Left forelimb (tissue), 1 donor: ENCODE measurements at regions not wholly inside any gene's neighbourhood (a gene's known extent, or its start where the extent isn't known, plus 50 kb on each side); places are given as distances from the start of the nearest gene placed in this dataset.

Experiments used
- DNase-seq: peaks from one replicate; pipeline ENCODE4 v3.0.0-alpha.2; 2018; ENCODE audit warnings: low spot score

DNA sequence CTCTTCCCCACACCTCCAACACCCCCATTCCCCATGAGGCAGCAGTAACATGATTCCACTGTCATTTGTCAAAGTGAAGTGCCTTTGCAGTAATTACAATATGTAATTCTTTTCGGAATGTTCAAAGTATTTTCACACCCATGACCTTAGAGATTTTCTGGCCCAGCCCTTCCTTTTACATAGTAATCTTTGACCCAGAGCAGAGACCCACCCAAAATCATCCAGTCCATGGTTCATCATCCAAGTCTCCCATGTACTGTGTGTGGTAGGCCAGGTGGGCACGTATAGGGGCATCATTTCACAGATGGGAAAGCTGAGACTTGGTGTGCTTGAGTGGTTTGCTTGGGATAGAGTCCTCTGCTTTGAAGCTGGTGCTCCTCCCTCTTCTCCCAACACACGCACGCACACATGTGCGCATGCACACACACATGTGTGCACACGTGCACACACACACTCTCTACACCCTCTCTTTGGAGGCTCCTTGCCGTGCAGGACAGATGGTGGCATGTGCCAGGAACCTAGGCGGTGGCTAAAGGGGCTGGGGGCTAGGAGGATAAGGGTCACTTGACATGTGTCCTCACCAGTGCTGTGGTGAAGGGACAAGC is 284.7 kb upstream of the ROPN1 start:
- no peak for DNase-seq

DNA sequence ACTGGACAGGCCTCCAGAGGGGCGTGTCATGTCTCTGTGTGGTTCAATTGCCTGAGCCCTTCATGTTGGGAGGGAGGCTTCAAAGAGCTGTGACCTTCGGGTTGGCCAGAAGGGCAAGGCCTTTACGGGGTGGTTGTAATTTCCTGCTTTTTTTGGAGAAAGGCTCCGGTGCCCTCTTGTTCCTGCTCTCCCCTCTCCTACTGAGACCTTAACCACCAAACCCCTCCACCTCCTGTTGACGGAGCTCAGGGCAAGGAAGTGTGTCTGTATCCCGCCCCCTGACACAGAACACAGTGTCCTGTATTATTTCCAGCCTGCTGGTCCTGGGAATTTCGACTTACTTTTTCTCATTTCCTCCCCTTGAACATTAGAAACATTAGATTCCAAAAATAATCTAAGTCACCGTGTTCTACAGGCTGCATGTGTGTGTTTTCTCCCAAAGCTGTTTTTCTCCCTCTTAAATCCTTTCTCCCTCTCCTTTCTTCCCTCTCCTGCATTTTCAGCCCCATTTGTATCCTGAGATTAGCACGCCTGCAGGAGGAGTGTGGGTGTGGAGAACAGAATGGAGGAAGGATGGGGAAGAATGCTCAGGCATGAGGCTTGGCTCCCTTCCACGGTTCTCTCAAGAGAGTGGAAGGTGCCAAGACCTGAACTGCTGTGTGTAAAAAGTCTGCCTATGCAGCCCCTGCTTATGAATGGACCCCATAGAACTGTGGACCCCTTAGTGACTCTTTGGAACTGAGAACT is 285.4 kb upstream of the ROPN1 start:
- no peak for DNase-seq

DNA sequence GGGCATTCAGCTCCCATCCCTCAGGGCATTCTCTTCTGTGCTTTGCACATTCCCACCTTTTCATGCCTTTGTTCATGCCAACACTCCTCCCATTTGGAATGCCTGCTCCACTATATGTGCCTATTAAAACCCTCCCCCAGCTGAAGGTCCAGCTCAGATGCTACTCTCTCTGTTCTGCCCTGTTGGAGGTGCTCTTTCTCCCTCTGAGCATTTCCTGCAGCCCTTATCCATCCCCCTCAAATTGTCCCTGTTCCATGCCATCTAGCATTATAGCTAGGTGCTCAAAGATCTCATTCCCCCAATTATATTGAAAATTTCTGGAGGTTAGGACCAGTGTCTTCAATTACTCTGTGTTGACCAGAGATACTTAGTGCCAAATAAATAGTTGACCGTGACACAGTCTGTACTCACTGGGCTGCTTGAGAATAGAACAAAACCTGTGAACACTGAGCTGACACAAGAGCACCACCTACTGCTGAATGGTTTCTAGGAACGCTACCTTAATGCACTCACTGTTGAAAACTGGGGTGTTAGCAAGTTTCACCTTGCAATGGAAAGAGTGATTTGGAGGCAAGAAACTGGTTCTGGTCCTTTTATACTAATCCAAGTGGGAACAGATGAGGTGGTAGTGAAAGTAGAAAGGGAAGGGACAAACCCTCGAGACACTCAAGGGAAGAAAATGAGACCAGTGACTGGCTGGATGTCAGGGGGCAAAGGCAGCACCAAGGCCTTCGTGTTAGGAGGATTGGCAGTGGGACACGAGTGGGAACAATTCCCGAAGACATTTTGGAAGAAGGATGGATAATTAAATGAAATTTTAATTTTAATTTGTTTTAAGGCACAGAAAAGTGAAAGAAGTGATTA is 289.8 kb upstream of the ROPN1 start:
- DNase-seq = no peak

DNA sequence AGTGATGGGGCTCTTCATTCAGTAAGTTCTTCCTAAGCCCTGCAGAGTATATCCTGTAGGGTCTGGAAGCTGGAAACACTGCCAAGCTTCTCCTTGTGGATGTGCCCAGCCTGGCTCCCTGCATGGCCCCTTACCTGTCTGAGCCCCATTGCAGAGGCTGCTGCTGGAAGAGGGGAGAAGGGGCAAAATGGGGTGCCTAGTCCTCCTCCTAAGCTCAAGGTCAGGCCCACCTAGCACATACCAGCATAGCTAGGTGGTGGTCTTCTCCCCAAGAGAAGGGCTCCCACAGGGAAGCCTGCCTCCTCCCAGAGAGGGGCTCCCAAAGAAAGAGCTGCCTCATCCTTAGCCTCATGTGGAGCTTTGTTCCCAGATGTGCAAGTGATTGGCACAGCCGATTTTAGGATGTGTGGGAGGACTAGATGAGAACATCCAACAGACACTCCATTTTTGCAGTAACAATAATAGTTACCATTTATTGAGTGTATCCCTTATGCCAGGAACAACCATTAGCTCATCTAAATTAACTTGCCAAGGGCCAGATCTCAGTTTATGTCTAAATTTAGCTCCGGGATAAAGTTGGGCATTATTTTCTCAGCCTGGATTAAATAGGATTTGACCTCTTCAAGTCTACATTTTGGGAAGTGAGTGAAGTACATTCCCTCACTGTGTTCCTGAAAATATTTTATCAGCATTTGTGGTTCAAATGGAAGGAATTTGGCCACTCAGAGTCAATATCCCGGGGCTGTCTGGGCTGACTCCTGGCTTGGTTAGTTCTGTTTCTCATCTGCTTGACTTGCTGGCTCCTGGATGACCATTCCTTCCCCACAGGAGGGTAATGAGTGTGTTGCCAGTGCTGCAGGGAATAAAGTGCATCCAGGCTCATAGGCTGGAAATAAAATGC is 291.1 kb upstream of the ROPN1 start:
- no peak for DNase-seq

DNA sequence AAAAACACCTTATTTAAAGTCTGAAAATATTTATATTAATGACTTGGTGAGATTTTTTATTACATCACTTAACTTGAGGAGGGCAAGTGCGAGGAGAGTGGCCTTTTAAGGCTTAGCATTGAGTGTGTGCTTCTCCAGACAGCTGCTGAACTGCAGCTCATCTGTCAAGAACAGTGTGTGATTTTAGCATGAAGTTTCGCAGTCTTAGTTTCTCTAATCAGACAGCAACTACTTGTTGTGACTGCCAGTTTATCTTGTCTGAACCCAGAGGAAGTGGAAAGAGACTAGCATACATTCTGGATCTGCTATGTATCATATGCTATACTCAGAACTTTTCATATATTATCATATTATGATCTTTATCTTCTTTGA is 291.7 kb upstream of the ROPN1 start:
- no peak for DNase-seq

DNA sequence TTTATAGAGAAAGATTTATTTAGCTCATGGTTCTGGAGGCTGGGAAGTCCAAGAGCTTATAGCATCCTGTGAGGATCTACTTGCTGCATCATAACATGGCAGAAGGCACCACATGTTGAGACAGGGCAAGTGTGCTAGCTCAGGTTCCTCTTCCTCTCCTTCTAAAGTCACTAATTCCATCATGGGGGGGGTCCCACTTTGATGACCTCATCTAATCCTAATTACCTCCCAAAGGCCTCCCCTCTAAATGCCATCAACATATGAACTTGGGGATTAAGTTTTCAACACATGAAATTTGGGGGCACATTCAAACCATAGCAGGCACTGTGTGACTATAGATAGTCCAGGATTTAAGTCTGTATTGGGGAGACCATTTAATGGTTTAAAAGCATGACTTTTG is 297.1 kb upstream of the ROPN1 start:
- DNase-seq = no peak

DNA sequence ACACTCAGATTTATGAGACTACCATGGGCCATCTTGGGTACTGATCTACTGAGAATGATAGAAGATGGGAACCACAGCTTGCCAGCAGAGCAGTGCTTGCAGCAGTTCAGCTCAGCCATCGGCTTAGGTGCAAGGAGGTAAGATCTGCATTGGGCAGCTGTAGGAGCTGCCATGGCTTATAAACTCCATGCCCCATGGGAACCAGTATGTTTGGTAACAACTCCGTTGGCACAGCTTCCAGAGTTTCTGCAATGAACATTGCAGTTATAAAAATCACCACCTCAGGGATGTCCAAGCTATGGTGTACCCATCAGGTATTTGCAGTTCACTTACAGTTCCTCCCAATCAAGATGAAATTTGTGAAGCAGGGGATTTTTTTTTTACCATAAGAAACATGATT is 299.1 kb upstream of the ROPN1 start:
- no peak for DNase-seq

- no peak for DNase-seq
These were observed 300.4 kb upstream of the ROPN1 start for GRCh38 chr3:124292329-124292728.

DNA sequence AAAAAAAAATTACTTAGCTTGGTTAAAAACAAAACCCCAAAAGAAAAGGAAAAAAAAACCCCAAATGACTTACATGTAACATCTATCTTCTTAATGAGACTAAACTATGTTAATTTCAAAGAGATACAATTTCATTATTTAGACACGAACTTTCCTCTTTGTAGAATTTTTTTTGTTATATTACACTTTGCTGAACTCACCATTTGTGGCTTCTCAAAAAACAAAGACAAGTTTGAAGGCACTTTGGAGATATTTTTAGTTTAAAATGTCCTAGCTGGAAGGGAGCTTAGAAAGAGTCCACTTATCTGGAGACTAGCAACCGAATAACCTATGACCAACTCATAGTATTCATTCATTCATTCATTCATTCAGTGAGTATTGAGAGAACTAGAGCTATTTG is 301.7 kb upstream of the ROPN1 start:
- DNase-seq = no peak

- DNase-seq = no peak
These were observed 303.4 kb upstream of the ROPN1 start for GRCh38 chr3:124295362-124295761.

DNA sequence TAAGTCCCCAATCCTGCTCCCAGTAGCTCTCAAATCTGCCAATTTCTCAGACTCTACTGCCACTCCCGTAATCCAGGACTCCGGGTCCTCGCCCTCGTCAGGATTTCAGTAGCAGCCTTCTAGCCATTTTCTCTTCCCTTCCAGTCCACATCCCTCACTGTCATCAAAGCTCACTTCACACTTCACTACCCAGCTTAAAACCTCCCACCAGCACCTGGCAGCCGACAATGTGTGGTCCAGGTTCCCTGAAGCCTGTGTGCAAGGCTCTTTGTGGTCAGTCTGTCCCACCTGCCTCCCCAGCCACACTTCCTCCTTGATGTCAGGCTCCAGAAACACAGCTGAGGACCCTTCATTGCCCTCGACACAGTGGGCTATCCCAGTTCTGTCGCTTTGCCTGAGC is 304.5 kb upstream of the ROPN1 start:
- no peak for DNase-seq

DNA sequence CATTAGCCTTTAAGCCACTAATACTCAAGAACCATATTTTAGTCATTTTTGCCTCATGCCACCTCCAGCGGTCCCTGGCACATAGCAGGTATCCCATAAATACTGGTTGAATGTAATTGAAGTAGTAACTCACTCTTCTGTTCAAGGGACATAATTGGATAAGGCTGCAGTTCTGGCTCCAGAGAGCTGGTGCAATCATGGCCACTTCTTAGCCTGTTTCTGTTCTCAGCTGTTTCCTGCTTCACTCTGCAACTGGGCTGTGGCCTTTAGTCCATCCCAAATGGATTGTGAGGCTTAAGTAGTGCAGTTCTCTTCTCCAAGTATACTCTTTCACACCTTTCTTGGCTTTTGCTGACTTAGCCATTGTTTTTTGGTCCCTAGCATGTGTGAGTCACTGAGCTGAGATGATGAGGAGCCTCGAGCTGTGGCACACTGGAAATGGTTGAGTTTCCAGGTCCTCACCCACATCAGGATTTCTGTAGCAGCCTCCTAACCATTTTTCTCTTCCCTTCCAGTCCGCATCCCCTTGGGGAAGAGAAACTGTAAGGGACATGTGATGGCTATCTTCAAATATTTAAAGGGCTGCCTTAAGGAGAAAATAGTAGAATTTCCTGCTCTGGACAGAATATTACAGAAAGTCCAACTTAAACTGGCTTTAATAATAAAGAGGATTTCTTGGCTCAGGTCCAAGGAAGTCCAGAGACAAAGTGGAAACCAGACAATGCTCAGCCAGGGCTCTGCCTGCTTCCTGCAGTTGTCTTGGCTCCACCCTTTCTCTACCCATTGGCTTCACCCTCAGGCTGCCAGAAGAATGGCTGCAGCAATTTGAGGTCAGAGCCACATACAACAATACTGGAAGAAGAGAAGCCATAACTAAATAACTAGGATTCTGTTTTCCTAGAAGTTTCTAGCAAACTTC is 305.4 kb upstream of the ROPN1 start:
- DNase-seq = no peak

DNA sequence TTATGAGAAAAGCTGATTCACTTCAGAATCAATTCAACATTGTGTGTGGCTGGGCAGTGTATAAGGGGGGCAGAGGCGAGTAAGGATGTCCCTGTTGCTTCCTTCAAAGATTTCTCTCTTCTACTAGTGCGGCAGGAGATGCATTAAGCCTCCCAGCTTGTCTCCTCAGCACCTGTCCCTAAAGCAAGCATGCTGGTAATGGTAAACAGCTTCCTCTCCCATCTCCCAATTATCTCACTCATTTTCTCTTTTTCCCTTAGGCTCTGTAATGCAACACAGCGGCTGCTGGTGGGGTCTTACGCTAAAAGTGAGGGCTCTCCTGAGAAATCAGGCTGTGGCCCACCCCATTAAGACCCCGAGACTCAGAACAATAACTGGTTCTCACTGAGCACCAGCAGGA is 306.4 kb upstream of the ROPN1 start:
- DNase-seq = no peak

GRCh38 chr3:124298951-124299350 is 307.0 kb upstream of the ROPN1 start:
- DNase-seq = no peak

DNA sequence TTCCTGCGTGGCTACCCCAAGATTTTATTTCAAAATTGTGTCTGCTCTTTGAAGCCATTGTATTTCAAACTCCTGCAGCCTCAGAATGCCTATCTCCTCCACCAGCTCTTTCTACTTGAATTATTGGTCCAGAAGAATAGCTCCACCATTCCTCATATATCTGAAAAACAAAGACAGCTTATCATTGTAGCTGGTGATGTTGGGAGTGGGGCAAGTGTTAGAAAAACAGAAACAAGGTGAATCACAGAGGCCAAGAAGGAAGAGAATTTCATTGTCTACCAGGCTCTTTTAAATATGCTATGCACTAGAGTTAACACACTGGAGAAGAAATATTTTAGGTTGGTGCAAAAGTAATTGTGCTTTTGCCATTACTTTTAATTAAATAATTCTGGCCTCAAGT is 307.9 kb upstream of the ROPN1 start:
- DNase-seq = no peak

DNA sequence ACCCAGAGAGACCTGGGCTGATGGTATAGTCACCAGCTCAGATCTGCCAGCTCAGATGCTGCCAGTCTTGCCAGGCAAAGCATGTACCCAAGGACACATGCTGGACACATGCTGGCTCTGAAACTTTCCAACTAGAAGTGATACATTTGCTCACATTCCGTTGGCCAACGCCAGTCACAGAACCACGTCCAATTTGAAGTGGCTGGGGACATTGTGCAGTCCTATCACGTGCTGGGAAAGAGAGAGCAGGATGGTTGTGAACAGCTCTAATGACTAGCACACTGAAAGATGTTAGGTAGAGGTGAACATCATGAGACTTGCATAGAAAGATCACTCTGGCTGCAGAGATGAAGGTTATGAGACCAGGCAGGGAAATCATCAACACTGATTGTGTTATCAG is 308.5 kb upstream of the ROPN1 start:
- no peak for DNase-seq

- no peak for DNase-seq
These were observed 311.5 kb upstream of the ROPN1 start for GRCh38 chr3:124303305-124303910.

DNA sequence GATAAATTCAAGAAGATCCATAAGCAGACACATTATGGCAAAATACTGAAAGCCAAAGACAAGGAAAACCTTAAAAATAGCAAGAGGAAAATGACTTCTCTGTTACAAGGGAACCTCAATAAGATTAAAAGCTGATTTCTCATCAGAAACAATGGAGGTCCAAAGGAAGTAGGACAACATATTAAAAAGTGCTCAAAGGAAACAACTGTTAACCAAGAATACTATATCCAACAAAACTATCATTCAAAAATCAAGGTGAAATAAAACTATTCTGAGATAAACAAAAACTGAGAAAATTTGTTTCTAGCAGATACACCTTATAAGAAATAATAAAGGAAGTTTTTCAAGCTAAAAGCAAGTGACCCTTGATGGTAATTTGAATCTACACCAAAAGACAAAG is 314.7 kb upstream of the ROPN1 start:
- no peak for DNase-seq

- no peak for DNase-seq
These were observed 321.7 kb upstream of the ROPN1 start for GRCh38 chr3:124313621-124314020.

DNA sequence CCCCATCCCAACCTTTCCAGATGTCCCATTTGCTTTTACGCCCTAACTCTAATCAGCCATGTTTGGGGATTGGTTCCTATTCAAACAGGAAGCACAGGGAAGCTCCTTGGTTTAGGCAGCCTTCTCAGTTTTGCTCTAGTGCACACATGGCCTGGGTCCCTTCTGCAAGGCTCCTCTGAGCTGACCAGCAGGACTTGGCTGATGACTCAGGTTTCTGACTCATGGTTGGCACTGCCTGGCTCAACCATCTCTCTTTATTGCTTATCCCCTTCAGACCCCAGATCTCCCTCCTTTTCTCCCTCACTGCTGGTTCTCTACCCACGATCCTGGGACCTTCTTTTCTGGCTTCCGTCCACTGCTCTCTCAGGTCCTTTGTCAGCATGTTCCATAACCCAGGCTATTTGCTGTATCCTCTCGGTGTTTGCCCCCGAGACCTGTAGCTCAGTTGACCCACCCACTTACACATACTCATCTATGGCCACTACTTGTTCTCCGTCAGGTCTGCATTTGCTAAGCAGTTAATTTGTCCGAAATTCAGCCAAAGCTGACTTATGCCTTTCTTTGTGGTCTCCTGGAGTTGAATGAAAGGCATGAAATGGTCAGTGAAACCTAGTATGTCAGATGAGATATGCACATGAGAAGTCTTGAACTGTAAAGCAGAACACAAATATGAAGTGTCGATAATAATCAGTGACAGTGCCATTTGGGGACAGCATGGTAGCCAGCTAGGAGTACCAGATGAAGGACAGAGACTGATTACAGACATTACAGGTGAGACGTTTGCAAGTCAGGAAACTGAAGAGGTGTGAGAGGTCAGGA is 323.5 kb upstream of the ROPN1 start:
- DNase-seq = no peak
